GM18508 (cell line): ENCODE measurements at regions not wholly inside any gene's neighbourhood (a gene's known extent, or its start where the extent isn't known, plus 50 kb on each side); places are given as distances from the start of the nearest gene placed in this dataset.

Experiments
- ATAC-seq: cut with Tn5 transposase; IDR thresholded peaks from one replicate; pipeline ENCODE4 v1.9.1; 2021; ENCODE audit warnings: moderate number of reproducible peaks; ENCODE audit not compliant: insufficient read depth, unreplicated experiment

- ATAC-seq: no peak
These were observed 310.4 kb downstream of the KCNC2 start for GRCh38 chr12:74899031-74899829.

DNA sequence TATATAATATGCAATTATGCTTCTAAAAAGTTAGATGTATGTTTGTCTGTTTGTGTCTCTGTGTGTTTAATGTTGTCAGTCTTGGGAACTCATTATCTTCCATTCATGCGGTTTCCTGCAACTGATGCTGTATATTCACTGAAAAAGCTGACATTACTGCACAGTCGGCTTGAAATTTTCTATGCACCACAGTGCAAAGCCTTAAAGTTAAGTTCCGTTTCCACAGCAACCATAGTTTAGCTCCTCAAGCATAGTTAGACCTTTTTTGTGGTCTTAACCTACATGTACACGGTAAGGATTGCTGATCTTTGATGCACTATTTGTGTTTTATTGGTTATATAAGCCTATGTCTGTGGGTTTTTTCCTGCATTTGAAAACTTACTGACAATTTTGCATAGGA is 309.4 kb downstream of the KCNC2 start:
- ATAC-seq: no peak

GRCh38 chr12:74903522-74903921 is 306.1 kb downstream of the KCNC2 start:
- ATAC-seq: no peak

- ATAC-seq: no peak
These were observed 303.4 kb downstream of the KCNC2 start for GRCh38 chr12:74906224-74906623.

DNA sequence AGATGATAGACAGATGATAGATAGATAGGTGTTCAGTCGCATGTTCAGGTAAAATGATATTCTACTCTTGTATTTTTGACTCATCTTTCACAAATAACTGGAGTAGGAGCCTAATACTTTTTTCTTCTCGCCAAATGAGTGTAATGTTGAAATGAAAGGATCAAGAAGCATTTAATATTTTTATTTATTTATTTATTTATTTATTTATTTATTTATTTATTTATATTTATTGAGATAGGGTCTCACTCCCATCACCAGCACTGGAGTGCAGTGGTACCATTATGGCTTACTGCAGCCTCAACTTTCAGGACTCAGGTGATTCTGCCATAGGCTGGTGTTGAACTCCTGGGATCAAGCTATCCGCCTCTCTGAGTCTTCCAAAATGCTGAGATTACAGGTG is 298.8 kb downstream of the KCNC2 start:
- no peak for ATAC-seq

- ATAC-seq: no peak
These were observed 295.3 kb downstream of the KCNC2 start for GRCh38 chr12:74914378-74914777.

- no peak for ATAC-seq
These were observed 293.9 kb downstream of the KCNC2 start for GRCh38 chr12:74915718-74916117.

GRCh38 chr12:74917743-74918142 is 291.9 kb downstream of the KCNC2 start:
- no peak for ATAC-seq

DNA sequence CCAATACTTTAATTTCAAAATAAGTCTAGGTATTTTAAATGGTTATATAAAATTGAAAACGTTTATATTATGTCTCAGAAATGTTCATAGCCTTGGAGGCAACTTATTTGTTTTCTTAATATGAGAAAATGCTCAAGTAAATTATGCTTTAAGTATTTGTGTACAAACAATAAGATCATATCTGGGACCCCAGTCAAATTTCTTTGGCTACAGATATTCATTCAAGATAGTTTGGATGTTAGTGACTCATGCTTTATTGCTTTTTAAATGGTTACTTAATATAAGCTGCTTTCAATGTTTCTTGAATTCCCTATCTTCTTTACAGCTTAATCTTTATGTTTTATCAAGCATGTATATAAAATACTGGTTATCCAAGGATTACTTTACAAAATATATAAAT is 291.3 kb downstream of the KCNC2 start:
- ATAC-seq: no peak

DNA sequence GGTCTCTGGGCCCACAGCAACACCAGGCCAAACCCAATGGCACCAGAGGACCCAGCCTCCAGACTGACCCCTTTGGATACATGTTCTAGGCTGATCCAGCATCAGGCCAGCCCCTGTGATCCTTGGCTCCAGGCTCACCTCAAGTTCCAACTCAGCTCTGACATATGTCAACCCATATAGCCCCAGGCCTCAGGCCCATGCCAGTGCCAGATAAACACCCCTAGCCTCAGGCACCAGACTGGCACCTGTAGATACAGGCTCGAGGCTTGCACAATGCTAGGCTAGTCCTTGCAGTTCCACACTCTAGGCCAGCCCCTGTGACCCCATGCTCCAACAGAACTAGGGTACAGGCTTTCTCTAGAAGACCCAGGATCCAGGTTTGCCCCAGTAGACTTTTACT is 287.5 kb downstream of the KCNC2 start:
- no peak for ATAC-seq

DNA sequence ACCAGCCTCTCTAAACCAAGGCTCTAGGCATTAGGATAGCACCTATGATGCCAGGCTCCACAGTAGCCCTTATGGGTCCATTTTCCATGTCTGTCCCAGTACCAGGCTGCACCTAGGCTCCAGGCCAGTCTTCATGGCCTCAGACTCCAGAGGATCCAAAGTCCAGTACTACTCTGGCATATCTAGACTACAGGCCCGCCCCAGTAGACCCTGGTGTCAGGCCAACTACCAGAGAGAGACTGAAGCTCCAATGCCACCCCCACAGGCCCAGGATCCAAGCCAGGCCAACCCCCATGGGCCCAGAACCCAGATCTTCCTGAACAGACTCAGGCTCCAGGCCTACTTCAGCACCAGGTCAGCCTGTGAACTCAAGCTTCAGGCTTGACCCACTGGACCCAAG is 287.0 kb downstream of the KCNC2 start:
- no peak for ATAC-seq

DNA sequence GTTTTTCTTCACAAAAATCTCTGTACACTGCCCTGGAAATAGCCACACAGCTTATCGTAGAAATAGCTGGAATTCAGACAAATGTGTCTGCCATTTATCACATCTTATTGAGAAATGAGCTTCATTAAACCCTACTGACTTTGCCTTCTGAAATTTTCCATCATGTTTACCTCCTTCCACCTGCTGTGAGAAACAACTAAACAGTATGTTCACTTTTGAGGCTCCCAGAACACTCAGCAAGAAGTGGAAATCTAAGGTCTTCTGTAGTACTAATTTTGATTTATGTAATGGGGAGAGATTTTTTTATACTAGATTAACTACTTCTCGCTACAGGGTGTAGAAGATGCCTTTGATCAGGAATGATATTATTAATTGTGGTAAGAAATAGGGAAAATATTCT is 268.0 kb downstream of the KCNC2 start:
- ATAC-seq: no peak

DNA sequence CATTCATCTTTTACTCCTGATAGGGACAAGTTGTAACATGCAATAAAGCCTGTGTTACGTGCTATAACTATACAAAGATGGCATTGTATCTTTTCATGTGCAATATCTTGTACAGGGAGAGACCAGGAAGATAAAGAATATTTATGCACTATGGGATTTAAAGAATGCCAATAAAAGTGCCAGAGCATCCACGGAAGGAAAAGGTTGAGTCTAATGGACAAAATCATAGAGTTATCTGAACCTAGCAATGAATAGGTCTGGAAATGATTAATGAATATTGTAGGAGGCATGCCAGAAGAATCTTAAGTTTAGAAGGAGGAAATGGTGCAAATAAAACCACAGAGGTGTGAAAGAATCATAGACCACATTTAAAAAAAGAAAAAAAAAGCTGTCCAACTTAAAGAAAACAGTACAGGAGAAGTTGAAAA is 263.9 kb downstream of the KCNC2 start:
- ATAC-seq: no peak

DNA sequence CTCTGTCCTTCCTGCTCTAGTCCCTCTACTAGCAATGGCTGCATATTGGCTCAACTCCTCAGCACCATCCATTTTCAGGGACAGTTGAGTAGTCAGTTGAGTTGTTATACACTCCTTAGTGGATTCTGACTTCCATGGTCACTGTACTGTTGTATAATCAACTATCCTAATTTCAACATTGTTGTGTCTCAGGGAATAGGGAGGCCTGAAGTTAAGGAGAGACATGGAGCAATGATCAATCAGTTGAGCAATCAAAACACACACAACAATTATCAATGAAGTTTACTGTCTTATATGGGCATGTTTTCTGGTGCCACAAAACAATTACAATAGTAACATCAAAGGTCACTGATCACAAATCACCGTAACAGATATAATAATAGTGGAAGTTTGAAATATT is 255.9 kb downstream of the KCNC2 start:
- no peak for ATAC-seq

DNA sequence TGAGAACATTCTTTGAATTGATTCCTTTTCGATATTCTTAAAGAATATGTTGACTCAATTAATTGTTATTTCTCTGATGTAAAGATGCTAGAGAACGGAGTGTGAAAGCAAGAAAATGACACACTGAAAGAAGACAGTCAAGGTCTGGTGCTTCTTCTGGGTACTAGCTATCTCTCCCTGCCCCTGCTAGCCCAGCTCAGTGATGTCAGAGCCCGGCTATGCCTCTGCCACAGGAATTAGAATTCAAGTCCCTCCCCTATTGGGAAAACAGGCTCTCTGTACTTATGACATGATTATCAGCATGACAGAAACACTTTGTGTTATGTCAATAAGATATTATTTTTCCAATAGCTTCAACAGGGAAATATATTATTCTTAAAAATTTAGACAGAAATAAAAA is 252.4 kb downstream of the KCNC2 start:
- ATAC-seq: no peak

GRCh38 chr12:74957634-74958033 is 252.0 kb downstream of the KCNC2 start:
- ATAC-seq: no peak

DNA sequence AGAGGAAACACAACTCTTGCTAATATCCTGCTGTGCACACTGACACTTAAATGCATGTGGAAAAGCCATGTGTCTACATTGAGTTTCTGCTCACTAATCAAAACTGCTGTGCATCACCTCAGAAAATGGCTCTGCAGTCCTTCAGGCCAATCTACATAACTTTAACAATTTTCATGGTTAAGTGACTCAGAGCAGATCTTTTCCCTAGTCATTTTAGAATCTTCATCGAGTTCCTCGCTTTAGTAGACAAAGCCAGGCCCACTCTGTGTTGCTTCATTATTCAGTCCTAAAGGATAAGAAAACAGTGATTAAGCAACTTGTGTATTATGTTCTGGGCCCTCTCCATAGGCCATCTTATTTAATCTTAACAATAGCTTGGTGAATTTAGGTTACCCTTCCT is 250.0 kb downstream of the KCNC2 start:
- no peak for ATAC-seq

DNA sequence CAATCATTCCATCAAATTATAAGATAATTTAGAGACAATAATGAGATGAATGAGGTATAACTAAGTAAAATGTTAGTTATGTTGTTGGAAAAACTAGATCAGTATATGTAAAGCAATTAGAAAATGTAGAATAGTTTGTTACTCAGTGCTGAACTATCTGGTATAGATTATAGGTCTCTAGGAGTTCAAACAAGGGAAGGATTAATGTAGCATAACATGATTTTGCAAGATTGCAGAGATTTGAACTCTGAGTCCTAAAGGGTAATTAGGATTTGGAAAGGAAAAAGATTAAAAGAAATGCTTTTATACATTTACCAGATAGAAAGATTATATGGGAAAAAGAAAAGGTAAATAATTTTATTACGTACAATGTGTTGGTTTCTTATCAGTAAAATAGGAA is 246.3 kb downstream of the KCNC2 start:
- no peak for ATAC-seq

DNA sequence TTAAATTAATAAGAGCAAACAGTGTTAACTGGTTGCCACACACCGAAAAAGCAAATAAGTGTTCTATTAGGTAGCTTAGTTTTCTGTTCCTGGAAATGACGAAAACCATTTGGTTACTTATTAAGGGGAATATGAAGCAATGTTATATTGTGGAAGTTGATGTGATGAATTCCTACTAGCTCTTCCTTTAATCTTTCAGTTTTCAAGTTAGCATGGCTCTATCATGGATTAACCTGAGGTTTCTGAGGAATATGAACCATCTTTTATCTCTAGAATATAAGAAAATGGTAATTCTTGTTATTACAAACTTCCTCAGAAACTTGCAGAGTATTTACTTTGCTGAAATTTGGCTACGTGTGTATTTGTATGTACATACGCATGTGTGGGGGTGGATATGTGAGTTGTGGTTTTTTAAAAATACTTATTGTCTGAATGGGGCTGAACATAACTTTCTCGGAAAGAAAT is 245.7 kb downstream of the KCNC2 start:
- no peak for ATAC-seq

DNA sequence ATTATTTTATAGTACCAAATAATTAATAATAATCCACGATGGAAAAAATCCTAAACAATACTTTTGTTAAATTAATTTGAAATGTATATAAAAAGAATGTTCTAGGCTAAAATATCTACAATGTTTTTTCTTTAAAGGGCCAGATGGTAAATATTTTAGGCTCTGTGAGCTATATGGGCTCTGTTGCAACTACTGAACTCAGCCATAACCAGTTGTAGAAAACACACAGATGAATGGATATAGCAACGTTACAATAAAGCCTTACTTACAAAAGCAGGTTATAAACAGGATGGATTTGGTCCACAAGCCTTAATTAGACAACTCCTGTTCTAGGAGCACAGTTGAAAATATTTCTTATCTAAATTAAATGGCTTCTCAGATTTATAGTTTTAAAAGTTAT is 245.2 kb downstream of the KCNC2 start:
- no peak for ATAC-seq

DNA sequence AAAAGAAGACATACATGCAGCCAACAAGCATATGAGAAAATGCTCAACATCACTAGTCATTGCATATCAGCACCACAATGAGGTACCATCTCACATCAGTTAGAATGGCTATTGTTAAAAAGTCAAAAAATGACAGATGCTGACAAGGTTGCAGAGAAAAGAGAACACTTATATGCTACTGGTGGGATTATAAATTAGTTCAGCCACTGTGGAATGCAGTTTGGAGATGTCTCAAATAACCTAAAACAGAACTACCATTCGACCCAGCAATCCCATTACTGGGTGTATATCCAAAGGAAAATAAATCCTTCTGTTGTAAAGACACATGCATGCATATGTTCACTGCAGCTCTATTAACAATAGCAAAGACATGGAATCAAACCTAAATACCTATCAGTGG is 238.4 kb downstream of the KCNC2 start:
- ATAC-seq: no peak

DNA sequence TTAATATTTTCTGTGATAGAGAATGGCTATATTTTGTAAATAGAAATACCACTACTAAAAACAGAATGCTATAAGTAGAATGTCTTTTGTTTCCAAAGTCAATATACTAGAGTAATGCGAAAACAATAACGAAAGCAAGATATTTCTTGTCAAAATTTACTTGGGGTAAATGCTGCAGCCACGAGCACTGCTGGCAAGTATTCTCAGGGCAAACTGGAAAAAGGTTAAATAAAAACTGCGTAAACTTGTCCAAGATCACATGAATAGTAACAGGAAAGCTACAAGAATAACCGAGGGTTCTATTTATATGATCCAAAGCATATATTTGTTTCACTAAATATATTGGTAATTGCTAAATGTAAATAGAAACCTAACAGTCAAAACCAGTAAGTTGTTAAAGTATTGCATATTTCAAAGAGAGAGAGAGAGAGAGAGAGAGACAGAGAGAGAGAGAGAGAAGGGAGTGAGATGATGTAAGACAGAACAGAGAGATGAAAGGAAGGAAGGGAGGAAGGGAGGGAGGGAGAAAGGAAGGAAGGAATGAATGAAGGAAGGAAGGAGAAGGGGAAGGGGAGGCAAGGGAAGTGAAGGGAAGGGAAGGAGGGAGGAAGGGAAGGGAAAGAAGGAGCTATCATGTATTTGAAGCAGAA is 231.7 kb downstream of the KCNC2 start:
- ATAC-seq: no peak
